NCI-H446 (cell line): ENCODE measurements at regions not wholly inside any gene's neighbourhood (a gene's known extent, or its start where the extent isn't known, plus 50 kb on each side); places are given as distances from the start of the nearest gene placed in this dataset.

ENCODE experiments used
- DNase-seq, 2 experiments: peaks; one replicate each; lab custom pipeline; 2025; lab: John Stamatoyannopoulos, UW

DNA sequence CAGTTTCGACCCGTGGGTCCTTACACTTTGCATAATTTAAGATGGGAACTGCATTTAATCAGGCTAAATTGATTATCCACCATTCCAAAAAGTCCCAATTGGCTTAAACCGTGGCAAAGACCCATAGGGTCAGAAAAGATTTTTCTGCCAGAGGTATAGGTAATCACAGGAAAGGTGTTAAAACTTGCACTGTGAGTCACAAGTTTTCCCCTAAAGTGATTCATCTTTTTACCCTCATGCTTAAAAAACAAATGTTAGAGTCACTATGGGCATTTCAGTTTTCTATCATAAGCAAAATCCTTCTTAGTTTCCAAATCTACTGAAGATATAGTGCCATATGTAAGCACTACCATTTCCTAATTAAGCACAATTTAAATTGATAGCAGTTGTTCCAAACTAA lies 1079.8 kb downstream of the ADGRL2 start:
- no peak for DNase-seq

- peak in 1 of 2 experiments; percentile 63 for DNase-seq
These were observed 1079.1 kb downstream of the ADGRL2 start for GRCh38 chr1:82879701-82880305.

GRCh38 chr1:82875170-82875569 lies 1074.4 kb downstream of the ADGRL2 start:
- no peak for DNase-seq

GRCh38 chr1:82874041-82874440 lies 1073.3 kb downstream of the ADGRL2 start:
- no peak for DNase-seq

DNA sequence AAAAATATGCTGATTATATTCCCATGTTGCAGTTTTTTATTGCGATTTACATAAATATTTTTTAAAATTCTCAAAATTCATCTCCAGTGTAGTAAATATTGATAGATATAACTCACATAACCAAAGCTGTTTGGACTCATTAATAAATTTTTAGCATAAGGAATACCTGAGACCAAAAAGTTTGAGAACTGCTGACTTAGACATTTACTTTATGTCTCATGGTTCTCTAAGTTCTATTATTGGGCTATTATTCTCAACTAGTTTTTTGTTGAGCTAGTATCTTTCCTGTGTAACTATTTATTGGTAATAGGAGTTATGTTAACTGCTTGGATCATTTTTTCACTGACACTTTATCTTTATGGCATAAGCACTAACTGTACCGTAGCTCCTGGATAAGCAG lies 1069.6 kb downstream of the ADGRL2 start:
- no peak for DNase-seq

DNA sequence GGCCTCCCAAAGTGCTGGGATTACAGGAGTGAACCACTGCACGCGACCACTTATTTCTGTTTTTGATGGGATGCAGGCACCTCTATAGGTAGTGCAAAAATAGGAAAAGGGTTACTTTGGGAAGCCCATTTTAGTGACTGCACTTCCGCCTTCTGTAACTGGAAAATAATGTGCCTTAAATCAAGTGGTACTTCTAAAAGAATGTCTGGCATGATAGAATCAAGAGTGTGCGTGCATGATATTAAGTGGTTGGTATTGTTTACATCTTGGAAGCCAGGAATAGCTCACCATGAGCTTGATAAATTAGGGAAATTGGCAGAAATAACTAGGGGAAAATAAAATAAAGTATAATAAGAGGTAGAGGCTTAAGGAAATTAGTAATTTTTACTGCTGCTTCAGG lies 1067.0 kb downstream of the ADGRL2 start:
- no peak for DNase-seq

GRCh38 chr1:82861749-82862148 lies 1061.0 kb downstream of the ADGRL2 start:
- DNase-seq, result no peak

DNA sequence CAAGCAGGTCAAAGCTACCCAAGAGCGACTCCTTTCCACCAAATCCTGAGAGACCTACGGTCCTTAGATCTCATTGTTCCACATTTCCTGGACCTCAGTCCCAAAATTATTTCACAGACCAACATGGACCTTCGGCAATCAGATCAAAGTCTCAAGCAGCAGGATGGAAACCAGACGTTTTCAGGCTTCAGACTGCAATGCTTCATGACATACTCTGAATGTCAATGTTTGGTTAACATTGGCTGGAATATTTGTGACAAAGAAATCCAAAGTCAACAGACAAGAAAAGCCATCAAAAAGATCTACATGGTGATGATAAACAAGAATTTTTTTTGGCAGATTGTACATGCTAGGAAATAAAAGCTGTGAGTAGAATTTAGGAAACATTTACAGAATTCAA lies 1057.3 kb downstream of the ADGRL2 start:
- no peak for DNase-seq

DNA sequence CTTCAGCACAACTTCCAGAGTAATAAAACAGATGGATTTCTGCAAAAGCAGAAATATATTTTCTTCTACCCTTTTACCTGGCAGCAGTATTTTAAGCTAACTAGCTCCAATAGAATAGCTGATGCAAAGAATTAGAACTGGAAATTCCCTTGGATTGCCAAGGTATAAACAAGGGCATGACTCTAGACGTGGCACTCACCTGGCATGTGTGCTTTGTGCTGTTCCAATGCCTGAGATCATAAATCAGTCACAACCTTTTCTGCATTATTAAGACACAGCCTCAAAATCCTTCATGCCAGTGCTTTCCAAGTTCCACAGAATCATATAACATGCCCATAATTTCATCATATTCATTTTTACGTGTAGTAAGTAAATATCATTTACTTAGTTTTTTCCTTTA lies 1048.7 kb downstream of the ADGRL2 start:
- no peak for DNase-seq

GRCh38 chr1:82848043-82848442 lies 1047.3 kb downstream of the ADGRL2 start:
- DNase-seq, result no peak

DNA sequence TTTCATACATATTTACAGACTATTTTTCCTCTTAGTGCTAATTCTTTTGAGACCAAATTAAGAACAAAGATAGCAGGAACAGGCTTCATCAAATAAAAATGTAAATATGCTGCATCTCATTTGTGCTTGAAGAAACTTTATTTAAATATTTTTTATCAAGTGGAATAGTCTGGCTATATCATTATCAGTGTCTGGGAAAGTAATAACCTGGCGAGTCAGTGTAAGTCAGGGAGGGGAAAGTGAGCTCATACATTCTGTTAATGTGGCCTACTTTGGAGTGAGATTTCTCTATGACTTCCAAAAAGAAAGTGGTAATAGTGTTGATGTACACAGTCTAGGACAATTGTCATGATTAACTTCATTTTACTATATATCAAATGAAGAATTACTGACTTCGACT lies 1045.1 kb downstream of the ADGRL2 start:
- no peak for DNase-seq

DNA sequence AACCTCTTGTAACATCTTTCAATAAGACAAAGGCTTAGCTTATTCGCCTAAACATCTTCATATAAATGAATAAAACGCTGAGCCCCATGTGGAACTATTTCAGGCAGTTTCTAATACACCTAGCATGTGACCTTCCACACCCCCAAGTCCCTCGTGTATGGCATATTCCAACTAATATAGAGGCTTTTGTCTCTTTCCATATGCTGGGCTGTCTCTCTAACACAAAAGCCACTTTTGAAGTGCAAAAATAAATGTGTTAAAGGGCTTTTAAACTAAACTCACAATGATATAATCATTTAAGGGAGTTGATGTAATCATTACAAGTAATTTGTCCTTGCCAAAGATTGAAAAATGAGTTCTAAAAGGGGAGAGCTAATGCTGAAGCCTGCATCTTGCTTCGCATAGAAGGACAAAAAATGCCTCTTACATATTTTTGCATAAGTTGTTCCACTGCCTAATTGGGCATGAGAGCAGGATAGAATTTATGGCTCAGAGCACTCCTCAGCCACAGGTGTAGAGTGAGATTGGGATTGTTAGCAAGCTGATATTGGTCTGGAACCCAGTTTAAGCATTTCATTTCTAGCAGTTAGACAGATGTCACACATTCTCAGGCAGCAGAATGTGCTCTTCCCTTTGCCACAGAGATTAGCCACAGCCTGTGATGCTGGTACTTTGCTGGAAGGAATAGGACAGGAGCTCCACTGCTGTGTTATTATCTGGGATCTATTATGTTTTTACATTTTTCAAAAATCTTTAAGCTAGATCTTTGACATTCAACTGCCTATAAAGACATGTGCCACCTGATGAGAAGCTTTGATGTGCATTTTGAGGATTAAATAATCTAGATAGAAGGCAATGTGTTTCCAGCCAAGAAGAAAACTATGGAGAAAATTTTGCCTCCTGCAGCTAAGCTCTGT lies 1044.4 kb downstream of the ADGRL2 start:
- DNase-seq, result no peak

GRCh38 chr1:82844447-82844846 lies 1043.7 kb downstream of the ADGRL2 start:
- DNase-seq, result no peak

DNA sequence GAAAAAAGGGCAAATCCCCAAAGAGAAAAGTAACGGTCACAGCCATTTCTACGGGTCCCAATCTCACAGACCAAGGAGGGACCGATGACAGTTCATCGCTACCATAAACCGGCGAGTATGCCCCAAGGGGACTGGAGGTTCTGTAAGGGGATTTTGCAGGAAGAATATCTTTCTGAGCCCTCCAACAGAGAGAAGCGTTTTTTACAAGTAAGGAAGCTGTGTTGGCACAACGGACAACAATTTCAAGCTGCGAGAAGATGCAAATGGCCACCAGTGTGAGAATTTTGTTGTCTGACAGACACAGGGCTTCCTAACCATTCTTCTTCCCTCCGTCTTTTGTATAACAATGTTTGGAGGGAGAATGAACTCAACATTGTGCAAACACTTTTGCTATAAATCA lies 1043.1 kb downstream of the ADGRL2 start:
- no peak for DNase-seq

GRCh38 chr1:82840192-82840591 lies 1039.5 kb downstream of the ADGRL2 start:
- DNase-seq, result no peak

GRCh38 chr1:82837766-82838465 lies 1037.2 kb downstream of the ADGRL2 start:
- no peak for DNase-seq

GRCh38 chr1:82836973-82837680 lies 1036.4 kb downstream of the ADGRL2 start:
- no peak for DNase-seq

DNA sequence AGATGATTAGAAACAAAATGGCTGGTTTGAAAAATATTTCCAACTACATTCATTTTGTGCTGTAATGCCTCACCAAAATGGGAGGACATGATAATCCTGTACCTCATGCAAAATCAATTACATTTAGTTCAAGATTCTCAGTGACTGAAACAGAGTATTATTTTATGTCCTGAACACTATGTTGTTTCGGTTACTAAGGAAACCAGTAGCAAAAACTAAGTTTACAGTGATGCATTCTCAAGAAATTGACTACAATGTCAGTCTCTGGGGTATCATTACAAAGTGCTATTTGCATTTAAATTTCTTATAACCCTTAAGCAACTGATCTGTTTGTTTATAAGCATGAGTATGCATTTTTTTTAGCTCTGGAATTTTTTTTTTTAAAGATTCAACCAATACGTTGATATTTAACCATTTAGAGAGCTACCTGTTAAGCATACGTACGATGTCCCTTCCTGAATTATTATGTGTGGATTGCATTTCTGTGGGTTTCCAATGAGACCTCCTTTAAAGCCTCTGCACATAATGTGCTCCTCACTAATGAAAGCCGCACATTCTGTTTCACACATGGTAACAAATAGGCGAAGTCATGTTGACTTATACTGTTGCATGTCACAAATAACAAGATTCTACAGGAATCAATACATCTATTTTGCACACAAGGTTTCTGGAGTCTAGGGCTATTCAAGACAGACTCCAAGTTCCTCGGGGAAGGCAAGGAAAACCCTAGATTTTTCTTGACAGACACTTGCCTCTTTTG lies 1035.7 kb downstream of the ADGRL2 start:
- DNase-seq, result no peak

- no peak for DNase-seq
These were observed 1030.1 kb downstream of the ADGRL2 start for GRCh38 chr1:82830690-82831380.

DNA sequence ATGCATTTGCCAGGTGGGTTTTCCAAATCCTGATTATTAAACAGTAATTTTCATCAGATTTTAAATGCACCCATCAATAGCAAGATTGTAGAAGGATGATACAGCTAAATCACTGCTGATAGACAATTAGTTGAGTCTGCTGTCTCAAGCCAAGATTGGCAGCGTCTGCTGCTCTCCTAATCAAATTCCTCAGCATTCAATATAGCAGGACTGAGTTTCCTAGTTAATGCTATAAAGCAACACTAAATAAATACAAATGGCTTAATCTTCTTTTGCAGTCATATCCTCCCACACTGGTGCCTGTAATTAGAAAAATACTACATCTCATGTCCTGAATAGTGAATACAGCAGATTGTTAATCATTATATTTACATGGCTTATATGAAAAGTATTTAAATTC lies 1028.8 kb downstream of the ADGRL2 start:
- no peak for DNase-seq

GRCh38 chr1:82823876-82824275 lies 1023.1 kb downstream of the ADGRL2 start:
- peak in 1 of 2 experiments; percentile 9 for DNase-seq
